DND-41 (cell line): ENCODE measurements at regions not wholly inside any gene's neighbourhood (a gene's known extent, or its start where the extent isn't known, plus 50 kb on each side); places are given as distances from the start of the nearest gene placed in this dataset.

Experiments
- ATAC-seq: fragments of 200-7000 bp; cut with Tn5 transposase; 3 replicates; pipeline ENCODE4 v1.9.1; 2021; ENCODE audit warnings: low read depth; ENCODE audit not compliant: insufficient read depth
- DNase-seq: peaks from one replicate; pipeline ENCODE4 v3.0.0-alpha.2; 2020
- H2AFZ ChIP-seq: 2 replicates; pipeline ENCODE4 v1.6.0; 2012; ENCODE audit warnings: low read depth, low read length
- H3K27ac ChIP-seq: 2 replicates; pipeline ENCODE4 v1.5.1; 2012; ENCODE audit warnings: low read length, inconsistent platforms
- H3K27me3 ChIP-seq: fragments of 200-600 bp; sonication (generic); 2 replicates; pipeline ENCODE4 v1.6.0; 2012; ENCODE audit warnings: low read length, mild to moderate bottlenecking, inconsistent platforms; ENCODE audit not compliant: insufficient read depth, poor library complexity
- H3K36me3 ChIP-seq: 2 replicates; pipeline ENCODE4 v1.5.1; 2012; ENCODE audit warnings: low read length, inconsistent platforms; ENCODE audit not compliant: insufficient read depth
- H3K4me1 ChIP-seq: 2 replicates; pipeline ENCODE4 v1.5.1; 2012; ENCODE audit warnings: mild to moderate bottlenecking, low read length; ENCODE audit not compliant: insufficient read depth
- H3K4me2 ChIP-seq: 2 replicates; pipeline ENCODE4 v1.6.0; 2012; ENCODE audit warnings: mild to moderate bottlenecking, moderate library complexity, low read length, inconsistent platforms; ENCODE audit not compliant: insufficient read depth
- H3K4me3 ChIP-seq, 2 experiments: fragments of 200-600 bp in 1 of 2; shearing (Covaris generic) in 1 of 2; 2 replicates each; pipeline ENCODE4 v1.5.1; 2012 to 2016; ENCODE audit warnings: inconsistent platforms in 2 of 2, low read length in 2 of 2, mild to moderate bottlenecking in 2 of 2, low read depth in 1 of 2, moderate library complexity in 1 of 2
- H3K79me2 ChIP-seq: 2 replicates; pipeline ENCODE4 v1.6.0; 2012; ENCODE audit warnings: low read length, inconsistent platforms; ENCODE audit not compliant: insufficient read depth
- H3K9ac ChIP-seq: 2 replicates; pipeline ENCODE4 v1.6.0; 2012; ENCODE audit warnings: low read depth, mild to moderate bottlenecking, inconsistent platforms, low read length, moderate library complexity
- H3K9me3 ChIP-seq: 2 replicates; pipeline ENCODE4 v1.5.1; 2012; ENCODE audit warnings: low read length, moderate library complexity, mild to moderate bottlenecking, inconsistent platforms; ENCODE audit not compliant: insufficient read depth, severe bottlenecking
- H4K20me1 ChIP-seq: 2 replicates; pipeline ENCODE4 v1.6.0; 2012; ENCODE audit warnings: low read length; ENCODE audit not compliant: insufficient read depth
- EZH2 ChIP-seq: IDR thresholded peaks from 3 replicates; pipeline ENCODE4 v1.6.1; 2012; ENCODE audit warnings: borderline replicate concordance, low read depth, mild to moderate bottlenecking, moderate library complexity, low read length, inconsistent platforms; ENCODE audit not compliant: severe bottlenecking
- TF ChIP-seq, protein P1 (sequence below): IDR thresholded peaks from 2 replicates; pipeline ENCODE4 v1.5.1; 2012; ENCODE audit warnings: borderline replicate concordance, low read length, moderate library complexity, mild to moderate bottlenecking; ENCODE audit not compliant: poor library complexity, severe bottlenecking; ENCODE audit errors: extremely low read depth

DNA sequence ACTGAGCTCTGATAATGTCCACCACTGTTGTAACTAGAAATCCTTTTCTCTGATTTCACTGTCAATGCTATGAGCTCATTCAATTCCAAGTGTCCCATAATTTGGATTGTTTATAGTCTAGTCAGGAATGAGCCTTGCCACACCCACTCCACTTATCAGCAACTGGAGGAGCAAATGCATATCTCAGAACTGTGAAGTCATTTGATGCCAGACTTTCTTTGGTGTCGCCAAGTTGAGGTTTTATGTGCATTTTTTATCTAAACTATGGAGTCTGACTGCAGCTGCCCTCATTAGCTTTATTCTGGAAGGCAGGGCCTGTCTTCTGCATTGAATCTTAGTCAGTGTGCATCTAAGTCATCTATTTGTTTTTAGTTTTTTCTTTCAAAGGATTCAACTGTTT is 361.3 kb downstream of the PMP22 start:
- H3K27me3 ChIP-seq = no peaks in the 10 kb centered on the region
- H2AFZ ChIP-seq = no peak overlapping the region
- H4K20me1 ChIP-seq = no peaks in the 10 kb centered on the region
- no peaks in the 10 kb centered on the region for H3K36me3 ChIP-seq
- TF ChIP-seq, protein P1, sequence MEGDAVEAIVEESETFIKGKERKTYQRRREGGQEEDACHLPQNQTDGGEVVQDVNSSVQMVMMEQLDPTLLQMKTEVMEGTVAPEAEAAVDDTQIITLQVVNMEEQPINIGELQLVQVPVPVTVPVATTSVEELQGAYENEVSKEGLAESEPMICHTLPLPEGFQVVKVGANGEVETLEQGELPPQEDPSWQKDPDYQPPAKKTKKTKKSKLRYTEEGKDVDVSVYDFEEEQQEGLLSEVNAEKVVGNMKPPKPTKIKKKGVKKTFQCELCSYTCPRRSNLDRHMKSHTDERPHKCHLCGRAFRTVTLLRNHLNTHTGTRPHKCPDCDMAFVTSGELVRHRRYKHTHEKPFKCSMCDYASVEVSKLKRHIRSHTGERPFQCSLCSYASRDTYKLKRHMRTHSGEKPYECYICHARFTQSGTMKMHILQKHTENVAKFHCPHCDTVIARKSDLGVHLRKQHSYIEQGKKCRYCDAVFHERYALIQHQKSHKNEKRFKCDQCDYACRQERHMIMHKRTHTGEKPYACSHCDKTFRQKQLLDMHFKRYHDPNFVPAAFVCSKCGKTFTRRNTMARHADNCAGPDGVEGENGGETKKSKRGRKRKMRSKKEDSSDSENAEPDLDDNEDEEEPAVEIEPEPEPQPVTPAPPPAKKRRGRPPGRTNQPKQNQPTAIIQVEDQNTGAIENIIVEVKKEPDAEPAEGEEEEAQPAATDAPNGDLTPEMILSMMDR = no peak
- TF ChIP-seq EZH2 = no peak
- no peaks in the 10 kb centered on the region for H3K4me1 ChIP-seq
- H3K27ac ChIP-seq = no peak overlapping the region
- DNase-seq (no peak), ATAC-seq (no peak)
- no peaks in the 10 kb centered on the region for H3K9me3 ChIP-seq
- no peaks in the 10 kb centered on the region for H3K79me2 ChIP-seq
- H3K4me3 ChIP-seq = no peak overlapping the region
- H3K4me2 ChIP-seq = no peak overlapping the region
- no peak overlapping the region for H3K9ac ChIP-seq

DNA sequence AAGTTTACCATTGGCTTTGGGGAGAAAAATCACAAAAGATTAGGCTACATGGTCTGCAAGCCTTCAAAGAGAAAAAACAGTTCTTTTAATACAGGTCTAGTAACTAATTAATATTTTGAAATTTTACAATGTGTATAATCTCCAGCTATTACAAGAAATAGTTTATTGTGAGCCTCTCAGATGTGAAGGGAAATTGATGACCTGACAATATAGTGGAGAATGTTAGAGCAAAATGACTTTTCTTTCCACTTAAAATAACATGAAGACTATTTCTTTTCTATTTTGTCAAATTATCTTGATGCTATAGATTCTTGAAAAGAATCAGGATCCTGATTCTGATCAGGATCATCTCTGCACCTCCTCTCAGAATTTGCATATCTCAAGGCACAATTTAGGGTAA is 362.3 kb downstream of the PMP22 start:
- Histone ChIP-seq H3K9me3 (no peaks in the 10 kb centered on the region), H3K27me3 (no peaks in the 10 kb centered on the region), H4K20me1 (no peaks in the 10 kb centered on the region), H3K36me3 (no peaks in the 10 kb centered on the region), H3K9ac (no peak overlapping the region), H2AFZ (no peak overlapping the region), H3K79me2 (no peaks in the 10 kb centered on the region), H3K27ac (no peak overlapping the region), H3K4me3 (no peak overlapping the region), H3K4me1 (no peaks in the 10 kb centered on the region), H3K4me2 (no peak overlapping the region)
- ATAC-seq (no peak), DNase-seq (no peak)
- TF ChIP-seq, protein P1 = no peak
- no peak for TF ChIP-seq EZH2

DNA sequence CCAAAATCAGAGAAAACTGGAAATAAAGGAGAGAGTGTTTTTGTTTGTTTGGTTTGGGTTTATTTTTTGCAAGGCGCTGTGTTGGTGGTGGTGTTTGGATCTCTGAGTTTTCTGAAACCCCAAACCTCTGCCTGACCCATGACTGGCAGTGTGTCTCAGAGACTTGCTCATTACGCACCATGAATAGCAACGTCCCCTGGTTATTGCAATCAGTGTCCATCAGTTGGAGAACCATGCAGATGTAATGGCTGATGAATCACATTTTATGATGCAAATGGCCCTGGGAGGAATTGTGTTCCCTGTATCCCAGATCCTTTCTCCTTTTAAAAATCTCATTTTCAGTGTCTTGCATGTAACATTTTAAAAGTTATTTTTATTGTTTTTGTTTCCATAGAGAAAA is 362.8 kb downstream of the PMP22 start:
- Histone ChIP-seq H3K79me2 (no peaks in the 10 kb centered on the region), H3K4me2 (no peak overlapping the region), H2AFZ (no peak overlapping the region), H3K27me3 (no peaks in the 10 kb centered on the region), H4K20me1 (no peaks in the 10 kb centered on the region), H3K9ac (no peak overlapping the region), H3K9me3 (no peaks in the 10 kb centered on the region), H3K36me3 (no peaks in the 10 kb centered on the region), H3K4me1 (no peaks in the 10 kb centered on the region), H3K27ac (no peak overlapping the region), H3K4me3 (no peak overlapping the region)
- TF ChIP-seq, protein P1 = no peak
- TF ChIP-seq EZH2 = no peak
- ATAC-seq = no peak
- DNase-seq = no peak

DNA sequence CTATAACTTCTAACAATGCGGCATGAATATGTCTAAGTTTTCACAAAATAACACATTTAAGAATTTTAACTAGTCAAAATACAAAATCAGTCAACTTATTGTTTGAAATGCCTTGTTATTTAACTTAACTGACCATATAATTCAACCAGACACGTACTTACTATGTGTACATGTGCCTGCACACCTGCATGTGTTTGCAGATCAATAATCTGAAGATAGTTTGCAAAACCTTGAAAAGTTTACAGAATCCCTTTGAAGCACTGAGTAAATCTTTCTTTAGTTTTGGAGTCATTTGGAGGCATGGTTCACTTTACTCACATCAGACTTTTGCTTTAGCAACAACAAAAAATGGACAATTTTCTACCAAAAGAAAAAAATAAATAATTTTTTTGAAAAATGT is 363.8 kb downstream of the PMP22 start:
- no peaks in the 10 kb centered on the region for H3K79me2 ChIP-seq
- no peaks in the 10 kb centered on the region for H4K20me1 ChIP-seq
- H3K4me3 ChIP-seq = no peak overlapping the region
- no peak overlapping the region for H3K27ac ChIP-seq
- ATAC-seq (no peak), DNase-seq (no peak)
- no peak overlapping the region for H3K9ac ChIP-seq
- no peaks in the 10 kb centered on the region for H3K36me3 ChIP-seq
- H3K4me2 ChIP-seq = no peak overlapping the region
- H3K27me3 ChIP-seq = no peaks in the 10 kb centered on the region
- no peaks in the 10 kb centered on the region for H3K4me1 ChIP-seq
- no peaks in the 10 kb centered on the region for H3K9me3 ChIP-seq
- no peak overlapping the region for H2AFZ ChIP-seq
- TF ChIP-seq, protein P1 = no peak
- TF ChIP-seq EZH2 = no peak
